ENCODE measurements at regions not wholly inside any gene's neighbourhood (a gene's known extent, or its start where the extent isn't known, plus 50 kb on each side); places are given as distances from the start of the nearest gene placed in this dataset.

DNA sequence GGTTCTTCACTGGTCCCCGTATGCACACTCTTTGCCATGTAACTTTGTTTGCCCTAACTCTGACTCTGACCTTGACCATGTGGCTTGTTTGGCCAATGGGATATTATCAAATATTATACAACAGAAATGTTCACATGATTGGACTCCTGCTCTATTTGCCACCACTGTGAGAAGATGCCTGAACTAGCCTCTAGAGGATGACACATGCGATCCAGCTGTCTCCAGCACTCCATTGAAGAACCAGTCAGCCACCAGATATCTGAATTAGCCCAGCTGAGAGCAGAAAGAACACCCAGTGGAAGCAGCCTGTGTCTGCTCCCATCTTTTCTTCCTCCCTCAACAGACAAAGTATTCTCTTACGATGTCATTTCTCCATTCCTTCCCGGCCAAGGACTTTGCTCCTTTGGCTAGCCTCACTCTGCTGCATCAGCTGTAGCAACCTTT is 412.1 kb downstream of the IRS1 start (continued):
- TF ChIP-seq, protein P1, sequence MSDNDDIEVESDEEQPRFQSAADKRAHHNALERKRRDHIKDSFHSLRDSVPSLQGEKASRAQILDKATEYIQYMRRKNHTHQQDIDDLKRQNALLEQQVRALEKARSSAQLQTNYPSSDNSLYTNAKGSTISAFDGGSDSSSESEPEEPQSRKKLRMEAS (IDR thresholded peaks at IDR 0.05) = peak; percentile 51; the same call in 1 of the 2 replicates
- TF ChIP-seq, protein P2, sequence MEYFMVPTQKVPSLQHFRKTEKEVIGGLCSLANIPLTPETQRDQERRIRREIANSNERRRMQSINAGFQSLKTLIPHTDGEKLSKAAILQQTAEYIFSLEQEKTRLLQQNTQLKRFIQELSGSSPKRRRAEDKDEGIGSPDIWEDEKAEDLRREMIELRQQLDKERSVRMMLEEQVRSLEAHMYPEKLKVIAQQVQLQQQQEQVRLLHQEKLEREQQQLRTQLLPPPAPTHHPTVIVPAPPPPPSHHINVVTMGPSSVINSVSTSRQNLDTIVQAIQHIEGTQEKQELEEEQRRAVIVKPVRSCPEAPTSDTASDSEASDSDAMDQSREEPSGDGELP (IDR thresholded peaks at IDR 0.05; ENCODE audit: borderline replicate concordance, low read depth) = peak; percentile 69; the same call in 1 of the 2 replicates
- TF ChIP-seq ZNF747 (CRISPR knock-in tag; IDR thresholded peaks at IDR 0.05; ENCODE audit: borderline replicate concordance) (no peak), SMC3 (IDR thresholded peaks at IDR 0.05; ENCODE audit: low read length) (peak; percentile 54; the same call in 1 of the 2 replicates), KLF11 (CRISPR knock-in tag; IDR thresholded peaks at IDR 0.05) (no peak), ISL2 (CRISPR knock-in tag; IDR thresholded peaks at IDR 0.05) (0 out of 2 replicates have a peak, but pooled peaks have one; percentile 38), SAP130 (CRISPR knock-in tag; IDR thresholded peaks at IDR 0.05; ENCODE audit: low read depth) (peak; percentile 29; the same call in 1 of the 2 replicates), TBL1XR1 (IDR thresholded peaks at IDR 0.05; ENCODE audit: borderline replicate concordance, low read length, partially characterized antibody) (peak; percentile 94), ATM (IDR thresholded peaks at IDR 0.05; ENCODE audit: borderline replicate concordance) (peak; percentile 83; the same call in 1 of the 2 replicates), ELF4 (CRISPR knock-in tag; IDR thresholded peaks at IDR 0.05; ENCODE audit: borderline replicate concordance) (no peak), NFE2L1 (CRISPR knock-in tag; IDR thresholded peaks at IDR 0.05; ENCODE audit: borderline replicate concordance) (no peak), AHR (CRISPR knock-in tag; IDR thresholded peaks at IDR 0.05) (no peak), TARDBP (CRISPR knock-in tag; IDR thresholded peaks at IDR 0.05) (peak; percentile 65), YEATS2 (CRISPR knock-in tag; IDR thresholded peaks at IDR 0.05; ENCODE audit: borderline replicate concordance) (no peak), ZNF614 (CRISPR knock-in tag; IDR thresholded peaks at IDR 0.05; ENCODE audit: borderline replicate concordance) (peak; percentile 63; the same call in 1 of the 2 replicates), POGZ (CRISPR knock-in tag; IDR thresholded peaks at IDR 0.05) (peak; percentile 88), NR2F1 (CRISPR knock-in tag; IDR thresholded peaks at IDR 0.05) (0 out of 4 replicates have a peak, but pooled peaks of 1 of the 2 experiments have one; percentile 20), ZNF44 (CRISPR knock-in tag; IDR thresholded peaks at IDR 0.05) (no peak), ZSCAN9 (CRISPR knock-in tag; IDR thresholded peaks at IDR 0.05; ENCODE audit: borderline replicate concordance) (0 out of 2 replicates have a peak, but pooled peaks have one; percentile 41), SMYD3 (CRISPR knock-in tag; IDR thresholded peaks at IDR 0.05) (0 out of 2 replicates have a peak, but pooled peaks have one; percentile 38), PRPF4 (IDR thresholded peaks at IDR 0.05; ENCODE audit: low read depth, low read length, poor library complexity, severe bottlenecking) (no peak), EP300 (IDR thresholded peaks at IDR 0.05; ENCODE audit: low read depth in 2 of 2, low read length in 2 of 2) (peak in 1 of 2 experiments; percentile 48; a peak in 1 of 4 replicates), EP300 (CRISPR knock-in tag; IDR thresholded peaks at IDR 0.05; ENCODE audit: borderline replicate concordance) (no peak)
- TF ChIP-seq, protein P3, sequence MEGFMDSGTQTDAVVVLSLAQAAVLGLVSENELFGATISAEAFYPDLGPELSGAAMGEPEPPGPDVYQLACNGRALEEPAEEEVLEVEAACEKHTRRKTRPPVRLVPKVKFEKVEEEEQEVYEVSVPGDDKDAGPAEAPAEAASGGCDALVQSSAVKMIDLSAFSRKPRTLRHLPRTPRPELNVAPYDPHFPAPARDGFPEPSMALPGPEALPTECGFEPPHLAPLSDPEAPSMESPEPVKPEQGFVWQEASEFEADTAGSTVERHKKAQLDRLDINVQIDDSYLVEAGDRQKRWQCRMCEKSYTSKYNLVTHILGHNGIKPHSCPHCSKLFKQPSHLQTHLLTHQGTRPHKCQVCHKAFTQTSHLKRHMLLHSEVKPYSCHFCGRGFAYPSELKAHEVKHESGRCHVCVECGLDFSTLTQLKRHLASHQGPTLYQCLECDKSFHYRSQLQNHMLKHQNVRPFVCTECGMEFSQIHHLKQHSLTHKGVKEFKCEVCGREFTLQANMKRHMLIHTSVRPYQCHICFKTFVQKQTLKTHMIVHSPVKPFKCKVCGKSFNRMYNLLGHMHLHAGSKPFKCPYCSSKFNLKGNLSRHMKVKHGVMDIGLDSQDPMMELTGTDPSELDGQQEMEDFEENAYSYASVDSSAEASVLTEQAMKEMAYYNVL (CRISPR knock-in tag; IDR thresholded peaks at IDR 0.05; ENCODE audit: borderline replicate concordance) = 0 out of 2 replicates have a peak, but pooled peaks have one; percentile 30
- TF ChIP-seq, protein P4, sequence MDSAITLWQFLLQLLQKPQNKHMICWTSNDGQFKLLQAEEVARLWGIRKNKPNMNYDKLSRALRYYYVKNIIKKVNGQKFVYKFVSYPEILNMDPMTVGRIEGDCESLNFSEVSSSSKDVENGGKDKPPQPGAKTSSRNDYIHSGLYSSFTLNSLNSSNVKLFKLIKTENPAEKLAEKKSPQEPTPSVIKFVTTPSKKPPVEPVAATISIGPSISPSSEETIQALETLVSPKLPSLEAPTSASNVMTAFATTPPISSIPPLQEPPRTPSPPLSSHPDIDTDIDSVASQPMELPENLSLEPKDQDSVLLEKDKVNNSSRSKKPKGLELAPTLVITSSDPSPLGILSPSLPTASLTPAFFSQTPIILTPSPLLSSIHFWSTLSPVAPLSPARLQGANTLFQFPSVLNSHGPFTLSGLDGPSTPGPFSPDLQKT (CRISPR knock-in tag; IDR thresholded peaks at IDR 0.05; ENCODE audit: borderline replicate concordance) = no peak
- TF ChIP-seq, protein P5, sequence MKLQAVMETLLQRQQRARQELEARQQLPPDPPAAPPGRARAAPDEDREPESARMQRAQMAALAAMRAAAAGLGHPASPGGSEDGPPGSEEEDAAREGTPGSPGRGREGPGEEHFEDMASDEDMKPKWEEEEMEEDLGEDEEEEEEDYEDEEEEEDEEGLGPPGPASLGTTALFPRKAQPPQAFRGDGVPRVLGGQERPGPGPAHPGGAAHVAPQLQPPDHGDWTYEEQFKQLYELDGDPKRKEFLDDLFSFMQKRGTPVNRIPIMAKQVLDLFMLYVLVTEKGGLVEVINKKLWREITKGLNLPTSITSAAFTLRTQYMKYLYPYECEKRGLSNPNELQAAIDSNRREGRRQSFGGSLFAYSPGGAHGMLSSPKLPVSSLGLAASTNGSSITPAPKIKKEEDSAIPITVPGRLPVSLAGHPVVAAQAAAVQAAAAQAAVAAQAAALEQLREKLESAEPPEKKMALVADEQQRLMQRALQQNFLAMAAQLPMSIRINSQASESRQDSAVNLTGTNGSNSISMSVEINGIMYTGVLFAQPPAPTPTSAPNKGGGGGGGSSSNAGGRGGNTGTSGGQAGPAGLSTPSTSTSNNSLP (IDR thresholded peaks at IDR 0.05; ENCODE audit: low read depth, low read length) = peak; percentile 56
